Activated gamma-delta T cell (primary cell): ENCODE measurements at regions not wholly inside any gene's neighbourhood (a gene's known extent, or its start where the extent isn't known, plus 50 kb on each side); places are given as distances from the start of the nearest gene placed in this dataset.

Source experiments
- DNase-seq: peaks from one replicate; lab custom pipeline; 2025; lab: John Stamatoyannopoulos, UW

GRCh38 chr5:30734118-30734517 lies 459.4 kb upstream of the CDH6 start:
- no peak for DNase-seq

- no peak for DNase-seq
Observed at GRCh38 chr5:30725073-30725472, 468.4 kb upstream of the CDH6 start.

- DNase-seq, result no peak
Observed at GRCh38 chr5:30698217-30698616, 495.3 kb upstream of the CDH6 start.

- no peak for DNase-seq
Observed at GRCh38 chr5:30693326-30693725, 500.2 kb upstream of the CDH6 start.

- no peak for DNase-seq
Observed at GRCh38 chr5:30690931-30691330, 502.6 kb upstream of the CDH6 start.

- DNase-seq, result no peak
Observed at GRCh38 chr5:30687461-30687860, 506.0 kb upstream of the CDH6 start.

- no peak for DNase-seq
Observed at GRCh38 chr5:30686530-30686929, 507.0 kb upstream of the CDH6 start.

- DNase-seq, result no peak
Observed at GRCh38 chr5:30676223-30676840, 517.2 kb upstream of the CDH6 start.

GRCh38 chr5:30667293-30667692 lies 526.2 kb upstream of the CDH6 start:
- DNase-seq, result no peak

- no peak for DNase-seq
Observed at GRCh38 chr5:30663536-30663935, 530.0 kb upstream of the CDH6 start.

- DNase-seq, result no peak
Observed at GRCh38 chr5:30662373-30662772, 531.1 kb upstream of the CDH6 start.

- DNase-seq, result no peak
Observed at GRCh38 chr5:30661730-30662129, 531.8 kb upstream of the CDH6 start.

GRCh38 chr5:30659417-30659816 lies 534.1 kb upstream of the CDH6 start:
- no peak for DNase-seq

GRCh38 chr5:30650311-30650710 lies 543.2 kb upstream of the CDH6 start:
- no peak for DNase-seq

GRCh38 chr5:30638899-30639298 lies 554.6 kb upstream of the CDH6 start:
- no peak for DNase-seq

- DNase-seq, result no peak
Observed at GRCh38 chr5:30627945-30628344, 565.5 kb upstream of the CDH6 start.

GRCh38 chr5:30626557-30626956 lies 566.9 kb upstream of the CDH6 start:
- no peak for DNase-seq

GRCh38 chr5:30620481-30621085 lies 572.9 kb upstream of the CDH6 start:
- no peak for DNase-seq

- DNase-seq, result no peak
Observed at GRCh38 chr5:30608501-30608900, 585.0 kb upstream of the CDH6 start.

GRCh38 chr5:30607301-30607894 lies 586.1 kb upstream of the CDH6 start:
- DNase-seq, result no peak

- DNase-seq, result no peak
Observed at GRCh38 chr5:30605693-30606268, 587.7 kb upstream of the CDH6 start.

GRCh38 chr5:30604648-30605262 lies 588.7 kb upstream of the CDH6 start:
- DNase-seq, result no peak

GRCh38 chr5:30600892-30601291 lies 592.6 kb upstream of the CDH6 start:
- no peak for DNase-seq
